ENCODE measurements at regions not wholly inside any gene's neighbourhood (a gene's known extent, or its start where the extent isn't known, plus 50 kb on each side); places are given as distances from the start of the nearest gene placed in this dataset.

DNA sequence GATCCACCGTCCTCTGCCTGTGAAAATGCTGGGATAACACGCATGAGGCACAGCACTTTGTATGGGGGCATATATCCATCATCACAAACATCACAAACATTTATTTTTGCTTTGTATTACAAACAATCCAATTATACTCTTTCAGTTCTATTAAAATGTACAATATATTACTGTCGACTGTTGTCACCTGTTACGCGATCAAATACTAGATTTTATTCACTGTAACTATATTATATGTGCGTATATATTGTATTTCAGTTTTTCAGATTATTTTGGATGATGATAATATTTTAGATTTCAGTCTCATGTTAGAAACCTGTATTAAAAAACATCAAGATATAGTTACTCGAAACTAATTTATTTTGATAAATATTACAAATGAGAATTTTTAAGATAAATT is 998.3 kb downstream of the EFNB2 start:
- TF ChIP-seq, protein P1, sequence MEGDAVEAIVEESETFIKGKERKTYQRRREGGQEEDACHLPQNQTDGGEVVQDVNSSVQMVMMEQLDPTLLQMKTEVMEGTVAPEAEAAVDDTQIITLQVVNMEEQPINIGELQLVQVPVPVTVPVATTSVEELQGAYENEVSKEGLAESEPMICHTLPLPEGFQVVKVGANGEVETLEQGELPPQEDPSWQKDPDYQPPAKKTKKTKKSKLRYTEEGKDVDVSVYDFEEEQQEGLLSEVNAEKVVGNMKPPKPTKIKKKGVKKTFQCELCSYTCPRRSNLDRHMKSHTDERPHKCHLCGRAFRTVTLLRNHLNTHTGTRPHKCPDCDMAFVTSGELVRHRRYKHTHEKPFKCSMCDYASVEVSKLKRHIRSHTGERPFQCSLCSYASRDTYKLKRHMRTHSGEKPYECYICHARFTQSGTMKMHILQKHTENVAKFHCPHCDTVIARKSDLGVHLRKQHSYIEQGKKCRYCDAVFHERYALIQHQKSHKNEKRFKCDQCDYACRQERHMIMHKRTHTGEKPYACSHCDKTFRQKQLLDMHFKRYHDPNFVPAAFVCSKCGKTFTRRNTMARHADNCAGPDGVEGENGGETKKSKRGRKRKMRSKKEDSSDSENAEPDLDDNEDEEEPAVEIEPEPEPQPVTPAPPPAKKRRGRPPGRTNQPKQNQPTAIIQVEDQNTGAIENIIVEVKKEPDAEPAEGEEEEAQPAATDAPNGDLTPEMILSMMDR (IDR thresholded peaks at IDR 0.05; ENCODE audit: low read depth, low read length, poor library complexity, severe bottlenecking): no peak
- no peak for TF ChIP-seq EZH2phosphoT487 (IDR thresholded peaks at IDR 0.05; ENCODE audit: borderline replicate concordance, low read length)
